Fibroblast of lung (primary cell): ENCODE measurements at regions not wholly inside any gene's neighbourhood (a gene's known extent, or its start where the extent isn't known, plus 50 kb on each side); places are given as distances from the start of the nearest gene placed in this dataset.

Source experiments
- EZH2 ChIP-seq: IDR thresholded peaks from 2 replicates; pipeline ENCODE4 v1.5.1; 2012; ENCODE audit warnings: low read length, control low read depth, mild to moderate bottlenecking; ENCODE audit errors: missing control alignments
- TF ChIP-seq, protein P1 (sequence below), 2 donors: IDR thresholded peaks in 1 of 2; conservative IDR thresholded peaks in 1 of 2; 1 replicate in 1 of 2; 2 replicates in 1 of 2; pipeline ENCODE4 v1.5.1; 2011 to 2012; ENCODE audit warnings: low read length in 2 of 2, control low read depth in 1 of 2, inconsistent platforms in 1 of 2, low read depth in 1 of 2, mild to moderate bottlenecking in 1 of 2

DNA sequence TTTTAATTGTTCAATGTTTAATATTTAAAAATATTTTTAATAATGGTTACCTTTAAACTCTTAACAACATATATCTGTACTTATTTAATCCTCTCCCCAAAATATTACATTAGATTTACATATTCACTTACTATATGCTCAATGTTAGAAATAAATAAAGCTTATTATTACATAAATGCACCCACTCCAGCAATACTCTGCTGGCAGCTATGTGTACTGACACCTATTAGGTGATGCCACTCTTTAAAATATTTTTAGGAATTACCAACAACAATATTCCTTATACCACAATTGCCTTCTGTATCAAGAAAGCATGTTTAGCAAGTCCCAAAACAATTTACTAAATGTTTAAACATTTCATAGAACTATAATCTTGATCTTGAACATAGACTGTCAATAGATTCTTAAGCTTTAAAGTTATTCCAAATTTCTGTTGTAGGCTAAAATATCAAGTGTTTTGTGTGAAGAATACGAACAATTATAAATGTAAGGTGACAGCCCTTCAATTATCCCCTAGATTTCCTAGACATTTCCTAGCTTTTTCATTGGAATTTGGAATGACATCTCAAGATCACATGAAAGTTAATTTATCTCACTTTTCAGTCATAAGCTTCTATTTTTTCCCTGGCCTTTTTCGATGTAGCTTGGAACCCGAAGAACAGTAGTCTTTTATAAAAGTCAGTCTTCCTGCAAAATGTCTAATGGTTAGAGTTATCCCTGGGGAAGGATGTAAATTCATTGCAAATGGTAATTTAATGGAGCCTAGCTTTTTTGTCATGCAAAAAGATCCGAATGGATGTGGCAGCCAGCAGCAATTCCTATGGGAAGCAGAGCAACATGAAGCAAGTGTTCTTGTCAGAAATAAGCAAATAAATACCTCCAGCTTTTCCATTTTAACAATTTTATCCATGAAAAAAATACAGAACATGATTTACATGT lies 907.5 kb upstream of the ATXN7L3B start:
- TF ChIP-seq, protein P1, sequence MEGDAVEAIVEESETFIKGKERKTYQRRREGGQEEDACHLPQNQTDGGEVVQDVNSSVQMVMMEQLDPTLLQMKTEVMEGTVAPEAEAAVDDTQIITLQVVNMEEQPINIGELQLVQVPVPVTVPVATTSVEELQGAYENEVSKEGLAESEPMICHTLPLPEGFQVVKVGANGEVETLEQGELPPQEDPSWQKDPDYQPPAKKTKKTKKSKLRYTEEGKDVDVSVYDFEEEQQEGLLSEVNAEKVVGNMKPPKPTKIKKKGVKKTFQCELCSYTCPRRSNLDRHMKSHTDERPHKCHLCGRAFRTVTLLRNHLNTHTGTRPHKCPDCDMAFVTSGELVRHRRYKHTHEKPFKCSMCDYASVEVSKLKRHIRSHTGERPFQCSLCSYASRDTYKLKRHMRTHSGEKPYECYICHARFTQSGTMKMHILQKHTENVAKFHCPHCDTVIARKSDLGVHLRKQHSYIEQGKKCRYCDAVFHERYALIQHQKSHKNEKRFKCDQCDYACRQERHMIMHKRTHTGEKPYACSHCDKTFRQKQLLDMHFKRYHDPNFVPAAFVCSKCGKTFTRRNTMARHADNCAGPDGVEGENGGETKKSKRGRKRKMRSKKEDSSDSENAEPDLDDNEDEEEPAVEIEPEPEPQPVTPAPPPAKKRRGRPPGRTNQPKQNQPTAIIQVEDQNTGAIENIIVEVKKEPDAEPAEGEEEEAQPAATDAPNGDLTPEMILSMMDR (conservative IDR thresholded peaks at IDR 0.05 in 1 of 2, IDR thresholded peaks at IDR 0.05 in 1 of 2; ENCODE audit: low read depth in 1 of 2, low read length in 2 of 2) = no peak
- TF ChIP-seq EZH2 = no peak
